22Rv1 (cell line): ENCODE measurements at regions not wholly inside any gene's neighbourhood (a gene's known extent, or its start where the extent isn't known, plus 50 kb on each side); places are given as distances from the start of the nearest gene placed in this dataset.

Experiments
- CTCF ChIP-seq: fragments of 450-650 bp; IDR thresholded peaks from 2 replicates; pipeline ENCODE4 v1.5.1; 2017; ENCODE audit warnings: mild to moderate bottlenecking
- ZFX ChIP-seq: fragments of 450-650 bp; IDR thresholded peaks from 2 replicates; pipeline ENCODE4 v1.6.1; 2017; ENCODE audit warnings: antibody characterized with exemption, borderline replicate concordance

GRCh38 chr5:8848997-8849594 lies 696.8 kb downstream of the SEMA5A start:
- TF ChIP-seq CTCF = no peak
- TF ChIP-seq ZFX = no peak
